ENCODE measurements at regions not wholly inside any gene's neighbourhood (a gene's known extent, or its start where the extent isn't known, plus 50 kb on each side); places are given as distances from the start of the nearest gene placed in this dataset.

DNA sequence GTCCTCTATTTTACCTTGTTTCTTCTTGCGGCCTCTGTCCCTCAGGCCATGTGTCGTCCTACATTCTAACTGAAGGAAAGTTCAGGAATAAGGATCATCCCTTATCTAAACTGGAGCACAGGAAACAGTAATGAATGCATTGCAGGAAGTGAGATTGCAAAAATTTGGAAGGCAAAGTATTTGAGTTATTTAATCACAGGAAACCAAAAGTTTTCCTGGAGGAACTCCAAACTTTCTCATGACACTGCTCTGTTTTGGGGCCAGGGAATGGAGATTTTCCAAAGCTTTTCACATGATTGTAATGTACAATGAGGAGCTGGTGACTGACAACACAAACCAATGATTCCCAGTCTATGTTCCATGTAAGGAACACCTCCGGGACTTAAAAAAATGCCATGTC, 57.8 kb upstream of the PLSCR4 start:
- DNase-seq: peak; percentile 40

DNA sequence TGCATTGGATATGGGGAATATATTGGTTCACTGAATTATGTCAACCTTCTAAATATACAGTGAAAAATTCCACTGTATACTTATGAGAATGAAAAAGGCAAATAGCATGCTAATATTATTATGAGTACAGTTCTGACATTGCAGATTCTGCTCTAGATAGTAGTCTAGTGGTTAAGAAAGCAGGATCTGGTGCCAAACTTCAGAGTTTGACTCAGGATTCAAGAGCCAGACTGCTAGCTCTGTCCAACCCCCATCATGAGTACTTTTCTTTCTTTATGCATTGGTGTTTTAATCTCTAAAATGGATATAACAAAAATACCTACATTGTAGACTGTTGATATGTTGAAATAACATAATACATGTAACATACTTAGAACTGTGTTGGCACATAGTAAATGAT, 57.3 kb upstream of the PLSCR4 start:
- no peak for DNase-seq

DNA sequence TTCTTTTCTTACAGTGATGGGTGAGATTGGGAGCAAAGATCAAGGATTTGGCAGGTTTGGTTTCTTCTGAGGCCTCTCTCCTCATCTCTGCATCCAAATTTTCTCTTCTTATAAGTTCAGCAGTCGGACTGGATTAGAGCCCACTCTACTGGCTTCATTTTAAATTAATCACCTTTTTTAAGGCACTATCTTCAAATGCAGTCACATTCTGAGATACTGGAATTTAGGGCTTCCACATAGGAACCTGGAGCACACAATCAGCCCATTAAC, 56.5 kb upstream of the PLSCR4 start:
- no peak for DNase-seq

DNA sequence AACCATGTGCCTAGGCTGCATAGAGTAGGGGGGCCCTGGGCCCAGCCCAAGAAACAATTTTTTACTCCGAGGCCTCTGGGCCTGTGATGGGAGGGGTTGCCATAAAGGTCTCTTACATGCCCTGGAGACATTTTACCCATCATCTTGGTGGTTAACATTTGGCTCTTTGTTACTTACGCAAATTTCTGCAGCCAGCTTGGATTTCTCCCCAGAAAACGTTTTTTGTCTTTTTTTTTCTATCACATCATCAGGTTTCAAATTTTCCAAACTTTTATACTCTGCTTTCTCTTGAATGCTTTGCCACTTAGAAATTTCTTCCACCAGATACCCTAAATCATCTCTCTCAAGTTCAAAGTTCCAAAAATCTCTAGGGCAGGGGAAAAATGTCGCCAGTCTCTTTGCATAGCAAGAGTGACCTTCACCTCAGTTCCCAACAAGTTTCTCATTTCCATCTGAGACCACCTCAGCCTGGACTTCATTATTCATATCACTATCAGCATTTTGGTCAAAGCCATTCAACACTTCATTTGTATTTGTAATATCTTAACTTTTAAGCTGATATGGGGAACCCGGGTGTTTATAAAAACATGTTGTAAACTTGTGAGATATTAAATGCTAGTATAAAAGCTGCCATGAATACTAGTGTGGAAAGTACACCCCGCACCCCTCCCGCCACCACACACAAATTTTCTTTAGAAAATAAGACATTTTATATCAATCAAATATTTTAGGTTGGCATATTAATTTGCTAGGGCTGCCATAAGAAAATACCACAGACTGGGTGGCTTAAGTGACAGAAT, 56.0 kb upstream of the PLSCR4 start:
- DNase-seq: no peak

DNA sequence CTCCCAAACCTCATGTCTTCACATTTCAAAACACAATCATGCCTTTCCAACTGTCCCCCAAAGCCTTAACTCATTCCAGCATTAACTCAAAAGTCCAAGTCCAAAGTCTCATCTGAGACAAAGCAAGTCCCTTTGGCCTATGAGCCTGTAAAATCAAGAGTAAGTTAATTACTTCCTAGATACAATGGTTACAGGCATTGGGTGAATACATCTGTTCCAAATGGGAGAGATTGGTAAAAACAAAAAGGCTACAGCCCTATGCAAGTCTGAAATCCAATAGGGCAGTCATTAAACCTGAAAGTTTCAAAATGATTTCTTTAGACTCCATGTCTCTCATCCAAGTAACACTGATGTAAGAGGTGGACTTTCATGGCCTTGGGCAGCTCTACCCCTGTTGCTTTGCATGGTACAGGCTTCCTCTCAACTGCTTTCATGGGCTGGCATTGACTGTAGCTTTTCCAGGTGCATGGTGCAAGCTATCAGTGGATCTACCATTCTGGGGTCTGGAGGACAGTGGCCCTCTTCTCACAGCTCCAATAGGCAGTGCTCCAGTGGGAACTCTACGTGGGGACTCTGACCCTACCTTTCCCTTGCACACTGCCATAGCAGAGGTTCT, 55.0 kb upstream of the PLSCR4 start:
- DNase-seq: no peak

DNA sequence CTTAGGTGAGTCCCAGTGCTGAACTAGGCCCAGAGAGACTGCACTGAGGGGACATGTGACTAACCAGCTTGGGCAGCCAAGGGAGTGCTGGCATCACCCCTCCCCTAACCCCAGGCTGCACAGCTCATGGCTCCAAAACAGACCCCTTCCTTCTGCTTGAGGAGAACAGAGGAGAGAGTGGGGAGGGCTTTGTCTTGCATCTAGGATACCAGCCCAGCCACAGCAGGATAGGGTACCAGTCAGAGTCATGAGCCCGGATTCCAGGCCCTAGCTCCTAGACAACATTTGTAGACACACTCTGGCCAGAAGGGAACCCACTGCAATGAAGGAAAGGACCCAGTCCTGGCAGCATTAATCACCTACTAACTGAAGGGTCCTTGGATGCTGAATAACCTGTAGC, 49.9 kb upstream of the PLSCR4 start:
- no peak for DNase-seq

Data from muscle of arm (tissue), 1 donor.